NOMO-1 treated with DMSO at 0.1 percent for 48 hours (cell line): ENCODE measurements at regions not wholly inside any gene's neighbourhood (a gene's known extent, or its start where the extent isn't known, plus 50 kb on each side); places are given as distances from the start of the nearest gene placed in this dataset.
A peak's percentile ranks its signal among the peaks of the same experiment; 100 is the strongest.

Experiments used
- DNase-seq: peaks from one replicate; lab custom pipeline; 2025; ENCODE audit not compliant: unreplicated experiment; lab: John Stamatoyannopoulos, UW

GRCh38 chr12:67533159-67533558 is 115.4 kb upstream of the DYRK2 start:
- no peak for DNase-seq

GRCh38 chr12:67534046-67534445 is 114.5 kb upstream of the DYRK2 start:
- no peak for DNase-seq

- DNase-seq, result no peak
These were observed 113.9 kb upstream of the DYRK2 start for GRCh38 chr12:67534681-67535080.

- no peak for DNase-seq
These were observed 113.4 kb upstream of the DYRK2 start for GRCh38 chr12:67535176-67535575.

GRCh38 chr12:67535971-67536370 is 112.6 kb upstream of the DYRK2 start:
- no peak for DNase-seq

- DNase-seq, result no peak
These were observed 109.2 kb upstream of the DYRK2 start for GRCh38 chr12:67539329-67539728.

GRCh38 chr12:67539946-67540345 is 108.6 kb upstream of the DYRK2 start:
- no peak for DNase-seq

- no peak for DNase-seq
These were observed 107.5 kb upstream of the DYRK2 start for GRCh38 chr12:67540920-67541624.

- DNase-seq, result no peak
These were observed 106.9 kb upstream of the DYRK2 start for GRCh38 chr12:67541625-67541991.

GRCh38 chr12:67543021-67543770 is 105.3 kb upstream of the DYRK2 start:
- DNase-seq, result no peak

- DNase-seq, result no peak
These were observed 103.2 kb upstream of the DYRK2 start for GRCh38 chr12:67545298-67545697.

GRCh38 chr12:67546746-67547145 is 101.8 kb upstream of the DYRK2 start:
- DNase-seq, result no peak

GRCh38 chr12:67555075-67555717 is 93.3 kb upstream of the DYRK2 start:
- peak; percentile 9 for DNase-seq

GRCh38 chr12:67558775-67559174 is 89.8 kb upstream of the DYRK2 start:
- no peak for DNase-seq

GRCh38 chr12:67559751-67560150 is 88.8 kb upstream of the DYRK2 start:
- no peak for DNase-seq

GRCh38 chr12:67562513-67563287 is 85.8 kb upstream of the DYRK2 start:
- DNase-seq, result peak; percentile 80

GRCh38 chr12:67568055-67568454 is 80.5 kb upstream of the DYRK2 start:
- no peak for DNase-seq

GRCh38 chr12:67572492-67572891 is 76.1 kb upstream of the DYRK2 start:
- no peak for DNase-seq

- DNase-seq, result no peak
These were observed 75.0 kb upstream of the DYRK2 start for GRCh38 chr12:67573566-67573965.

- DNase-seq, result peak; percentile 36
These were observed 69.4 kb upstream of the DYRK2 start for GRCh38 chr12:67578976-67579661.

GRCh38 chr12:67579662-67580003 is 68.9 kb upstream of the DYRK2 start:
- no peak for DNase-seq
